GM13977 (cell line): ENCODE measurements at regions not wholly inside any gene's neighbourhood (a gene's known extent, or its start where the extent isn't known, plus 50 kb on each side); places are given as distances from the start of the nearest gene placed in this dataset.

Experiments
- DNase-seq: peaks from one replicate; pipeline ENCODE4 v3.0.0; 2012; ENCODE audit warnings: low spot score
- CTCF ChIP-seq: IDR thresholded peaks from 2 replicates; pipeline ENCODE4 v1.5.1; 2012; ENCODE audit warnings: mild to moderate bottlenecking, control low read depth; ENCODE audit not compliant: insufficient read depth; ENCODE audit errors: extremely low read depth, missing control alignments
- in situ Hi-C: fragments of 300-500 bp; cut with MboI; formaldehyde crosslinking; loops from one replicate; pipeline ENCODE4 v1.12.0; 2022; ENCODE audit warnings: low sequenced_read_pairs, low pct_unique_long_range_greater_than_20kb, mixed read lengths, inconsistent platforms; ENCODE audit not compliant: unreplicated experiment

DNA sequence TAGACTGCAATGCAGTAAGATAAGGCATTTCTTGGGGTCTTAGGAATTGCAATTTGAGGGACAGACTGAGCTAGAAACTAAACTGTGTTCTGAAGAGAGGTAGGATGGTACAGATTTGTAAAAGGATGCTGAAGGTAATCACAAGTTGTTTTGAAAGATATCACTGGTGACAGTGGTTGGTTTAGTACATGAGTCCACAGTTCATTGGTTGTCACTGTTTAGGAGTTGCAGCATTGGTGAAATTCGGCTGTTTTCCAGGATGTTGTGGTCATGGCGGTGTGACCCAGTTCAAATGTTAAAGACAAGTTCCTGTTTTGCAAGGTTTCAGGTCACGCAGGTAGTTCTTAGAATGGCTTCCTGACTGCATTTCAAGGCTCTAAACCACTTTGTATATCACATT is 292.8 kb upstream of the B3GALT2 start:
- TF ChIP-seq CTCF = no peak
- DNase-seq = peak; percentile 11
- in situ Hi-C loops = no loop called here

- in situ Hi-C loops = no loop called here
- no peak for TF ChIP-seq CTCF
- no peak for DNase-seq
These were observed 290.3 kb upstream of the B3GALT2 start for GRCh38 chr1:193476748-193477147.

DNA sequence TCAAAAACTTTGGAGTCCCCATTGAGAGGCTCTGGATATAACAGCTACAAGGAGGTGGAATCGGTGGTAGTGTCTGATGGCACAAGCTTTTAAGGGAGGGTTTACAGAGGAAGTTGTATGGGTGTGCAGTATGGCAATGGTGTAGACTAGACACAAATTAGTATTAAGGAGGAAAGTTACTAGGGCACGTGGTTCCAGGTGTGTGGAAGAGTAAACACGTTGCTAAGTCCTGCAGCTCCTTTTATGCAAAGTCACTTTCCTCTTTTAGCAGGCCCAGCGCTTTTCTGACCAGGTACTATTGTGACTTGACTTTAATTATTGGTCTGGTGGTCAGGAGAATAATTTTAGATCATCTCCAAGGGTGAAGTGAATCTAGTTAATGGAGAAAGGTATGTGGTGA is 287.5 kb upstream of the B3GALT2 start:
- DNase-seq = no peak
- in situ Hi-C loops = no loop called here
- no peak for TF ChIP-seq CTCF

GRCh38 chr1:193472838-193473398 is 286.5 kb upstream of the B3GALT2 start:
- in situ Hi-C loops = no loop called here
- TF ChIP-seq CTCF = no peak
- DNase-seq = no peak

GRCh38 chr1:193472430-193472829 is 286.0 kb upstream of the B3GALT2 start:
- no peak for DNase-seq
- in situ Hi-C loops = no loop called here
- TF ChIP-seq CTCF = no peak

DNA sequence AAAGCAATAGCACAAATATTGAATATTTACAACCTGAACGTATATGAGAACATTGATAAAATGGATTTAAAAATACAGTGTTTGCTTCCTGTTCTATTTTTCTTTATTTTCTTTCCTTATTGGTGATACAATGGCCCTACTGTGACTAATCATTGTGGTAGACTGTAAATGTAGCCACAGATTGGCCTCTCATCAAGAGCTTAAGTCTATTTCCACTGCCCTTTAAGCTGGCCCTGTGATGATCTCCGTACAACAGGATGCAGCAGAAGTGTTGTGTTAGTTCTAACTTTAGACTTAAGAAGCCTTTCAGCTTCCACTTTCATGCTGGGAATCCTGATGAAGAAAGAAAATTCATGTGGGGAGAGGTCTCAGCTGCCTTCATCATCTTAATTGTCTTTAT is 285.6 kb upstream of the B3GALT2 start:
- in situ Hi-C loops = no loop called here
- TF ChIP-seq CTCF = no peak
- DNase-seq = no peak
